Left ventricle myocardium inferior (tissue), 1 donor: ENCODE measurements at regions not wholly inside any gene's neighbourhood (a gene's known extent, or its start where the extent isn't known, plus 50 kb on each side); places are given as distances from the start of the nearest gene placed in this dataset.

ENCODE experiments used
- DNase-seq: peaks from one replicate; pipeline ENCODE4 v3.0.0-alpha.2; 2020
- H3K27ac ChIP-seq: fragments of 200-600 bp; replicated peaks from 2 replicates; pipeline ENCODE4 v1.8.0; 2021
- H3K27me3 ChIP-seq: fragments of 200-600 bp; 2 replicates; pipeline ENCODE4 v1.8.0; 2021; ENCODE audit warnings: low read depth
- H3K36me3 ChIP-seq: fragments of 200-600 bp; 2 replicates; pipeline ENCODE4 v1.8.0; 2021
- H3K4me1 ChIP-seq: fragments of 200-600 bp; 2 replicates; pipeline ENCODE4 v1.8.0; 2021
- H3K4me3 ChIP-seq: fragments of 200-600 bp; 2 replicates; pipeline ENCODE4 v1.8.0; 2021; ENCODE audit warnings: mild to moderate bottlenecking, moderate library complexity
- H3K9me3 ChIP-seq: fragments of 200-600 bp; replicated peaks from 2 replicates; pipeline ENCODE4 v1.8.0; 2021
- intact Hi-C: fragments of 100-400 bp; cut with micrococcal nuclease; formaldehyde crosslinking; loops from one replicate; pipeline ENCODE4 v1.11.0; 2022
- TF ChIP-seq, protein P1 (sequence below): fragments of 200-600 bp; IDR thresholded peaks from 2 replicates; pipeline ENCODE4 v1.8.0; 2021; ENCODE audit warnings: antibody characterized with exemption, mild to moderate bottlenecking, borderline replicate concordance
- donor health status: DM: no; HTN: yes; CAD: no; lungs with severe emphysema.

DNA sequence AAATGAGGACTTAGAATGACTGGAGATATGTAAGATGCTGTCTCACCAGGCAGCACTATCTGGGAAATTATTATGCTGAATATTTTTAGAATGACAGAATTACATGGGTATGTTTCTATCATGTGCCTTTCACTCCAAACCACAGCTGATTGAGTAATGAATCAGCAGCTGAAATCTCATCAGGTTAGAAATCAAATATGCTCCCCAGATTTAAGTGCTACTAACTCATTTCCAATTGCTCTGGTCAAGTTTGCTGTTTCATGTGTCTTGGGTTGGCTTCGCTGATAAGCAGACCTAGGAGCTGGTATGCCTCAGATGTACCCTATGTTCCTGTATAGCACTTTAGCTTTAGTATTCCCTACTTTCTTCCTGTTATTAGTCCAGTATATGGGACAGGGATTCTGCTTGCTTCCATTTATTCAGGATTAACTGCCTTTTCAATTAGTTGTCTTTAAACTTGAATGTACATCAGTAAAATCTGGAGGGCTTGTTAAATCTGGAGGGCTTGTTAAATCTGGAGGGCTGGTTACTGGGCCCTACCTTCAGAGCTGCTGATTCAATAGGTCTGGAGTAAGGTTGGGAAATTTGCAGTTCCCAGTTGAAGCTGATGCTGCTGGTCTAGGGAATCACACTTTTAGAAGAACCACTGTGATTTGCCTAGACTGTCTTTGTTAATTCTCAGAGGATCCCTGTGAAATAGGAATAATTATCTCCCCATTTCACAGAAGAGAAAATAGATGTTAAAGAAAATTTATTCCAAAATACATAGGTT is 172.9 kb downstream of the DKK1 start:
- intact Hi-C loops = loop anchor here (5.0 kb wide), 1 partner anchor 175 kb away; the partner anchor contains the start of gene DKK1
- TF ChIP-seq, protein P1, sequence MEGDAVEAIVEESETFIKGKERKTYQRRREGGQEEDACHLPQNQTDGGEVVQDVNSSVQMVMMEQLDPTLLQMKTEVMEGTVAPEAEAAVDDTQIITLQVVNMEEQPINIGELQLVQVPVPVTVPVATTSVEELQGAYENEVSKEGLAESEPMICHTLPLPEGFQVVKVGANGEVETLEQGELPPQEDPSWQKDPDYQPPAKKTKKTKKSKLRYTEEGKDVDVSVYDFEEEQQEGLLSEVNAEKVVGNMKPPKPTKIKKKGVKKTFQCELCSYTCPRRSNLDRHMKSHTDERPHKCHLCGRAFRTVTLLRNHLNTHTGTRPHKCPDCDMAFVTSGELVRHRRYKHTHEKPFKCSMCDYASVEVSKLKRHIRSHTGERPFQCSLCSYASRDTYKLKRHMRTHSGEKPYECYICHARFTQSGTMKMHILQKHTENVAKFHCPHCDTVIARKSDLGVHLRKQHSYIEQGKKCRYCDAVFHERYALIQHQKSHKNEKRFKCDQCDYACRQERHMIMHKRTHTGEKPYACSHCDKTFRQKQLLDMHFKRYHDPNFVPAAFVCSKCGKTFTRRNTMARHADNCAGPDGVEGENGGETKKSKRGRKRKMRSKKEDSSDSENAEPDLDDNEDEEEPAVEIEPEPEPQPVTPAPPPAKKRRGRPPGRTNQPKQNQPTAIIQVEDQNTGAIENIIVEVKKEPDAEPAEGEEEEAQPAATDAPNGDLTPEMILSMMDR = no peak
- no peak for DNase-seq
- Histone ChIP-seq H3K4me3 (no peak overlapping the region), H3K9me3 (no peaks in the 10 kb centered on the region), H3K36me3 (no peaks in the 10 kb centered on the region), H3K27me3 (no peaks in the 10 kb centered on the region), H3K27ac (no peak overlapping the region), H3K4me1 (no peaks in the 10 kb centered on the region)

DNA sequence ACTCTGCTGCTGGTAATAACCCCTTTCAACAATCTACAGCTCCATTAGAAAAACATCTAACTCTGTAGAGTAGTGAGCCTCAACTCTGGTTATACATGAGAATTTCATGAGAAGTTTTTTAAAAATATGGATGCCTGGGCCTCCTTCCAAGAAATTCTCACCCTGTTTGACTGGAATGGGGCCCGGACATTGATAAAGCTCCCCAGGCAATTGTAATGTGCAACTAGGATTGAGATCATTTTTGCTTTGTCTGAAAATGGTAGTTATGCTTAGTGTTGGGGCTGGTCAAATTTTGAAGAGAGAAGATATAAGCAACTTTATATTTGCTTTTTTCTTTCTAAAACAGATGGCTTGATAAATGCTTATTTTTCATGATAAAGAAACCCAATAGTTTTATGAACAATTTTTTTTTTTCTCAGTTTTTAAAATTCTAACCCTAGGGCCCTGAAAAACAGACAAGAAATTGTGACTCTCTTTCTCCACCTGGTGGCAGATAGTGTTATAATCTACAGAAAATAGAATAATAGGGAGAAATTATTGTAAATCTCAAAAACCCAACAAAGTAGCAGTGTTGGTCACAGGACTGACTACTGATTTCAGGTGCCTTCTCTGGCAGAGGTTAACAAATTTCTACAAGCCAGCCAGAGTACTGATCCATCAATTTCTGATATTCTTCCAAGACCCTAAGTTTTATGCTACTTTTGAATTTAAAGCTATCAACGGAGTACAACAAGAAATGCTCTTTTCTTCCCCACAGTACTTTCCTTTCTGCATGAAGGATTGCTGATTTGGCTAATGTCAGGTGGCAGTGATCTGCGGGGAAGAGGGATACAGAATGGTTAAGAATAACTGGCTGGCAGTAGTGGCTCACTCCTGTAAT is 174.8 kb downstream of the DKK1 start:
- no peak for DNase-seq
- H3K9me3 ChIP-seq = no peaks in the 10 kb centered on the region
- H3K27ac ChIP-seq = no peak overlapping the region
- intact Hi-C loops = loop anchor here (5.0 kb wide), 1 partner anchor 177 kb away; the partner anchor contains the start of gene DKK1
- H3K36me3 ChIP-seq = no peaks in the 10 kb centered on the region
- no peak overlapping the region for H3K4me3 ChIP-seq
- TF ChIP-seq, protein P1 = peak; percentile 67
- no peaks in the 10 kb centered on the region for H3K27me3 ChIP-seq
- no peaks in the 10 kb centered on the region for H3K4me1 ChIP-seq

DNA sequence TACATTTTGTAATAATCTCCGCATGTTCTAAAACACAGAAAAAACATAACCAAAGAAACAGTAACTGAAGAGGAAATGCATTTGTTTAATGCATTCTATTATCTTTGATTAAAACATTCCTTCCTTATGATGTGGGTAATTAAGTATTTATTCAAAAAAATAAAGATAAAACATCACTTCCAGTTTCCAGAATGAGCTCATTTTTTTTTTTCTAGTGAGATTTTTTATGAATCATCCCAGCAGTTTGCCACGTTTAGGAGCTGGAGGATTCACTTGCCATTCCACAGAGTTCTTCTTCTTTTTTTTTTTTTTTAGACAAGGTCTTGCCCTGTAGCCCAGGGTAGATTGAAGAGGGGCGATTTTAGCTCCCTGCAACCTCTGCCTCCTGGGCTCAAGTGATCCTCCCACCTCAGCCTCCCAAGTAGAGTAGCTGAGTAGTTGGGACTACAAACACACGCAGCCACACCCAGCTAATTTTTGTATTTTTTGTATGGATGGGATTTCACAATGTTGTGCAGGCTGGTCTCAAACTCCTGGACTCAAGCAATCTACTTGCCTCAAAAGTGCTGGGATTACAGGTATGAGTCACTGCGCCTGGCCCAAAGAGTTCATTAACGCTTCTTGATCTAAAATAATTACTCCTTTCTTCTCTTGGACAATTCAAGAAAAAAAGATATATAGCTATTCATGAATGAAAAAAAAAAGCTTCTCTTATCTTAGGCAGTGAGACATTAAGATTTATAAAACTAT is 177.3 kb downstream of the DKK1 start:
- no peaks in the 10 kb centered on the region for H3K9me3 ChIP-seq
- no peak for DNase-seq
- intact Hi-C loops = no loop called here
- TF ChIP-seq, protein P1 = no peak
- H3K27me3 ChIP-seq = no peaks in the 10 kb centered on the region
- no peaks in the 10 kb centered on the region for H3K36me3 ChIP-seq
- no peak overlapping the region for H3K27ac ChIP-seq
- no peak overlapping the region for H3K4me3 ChIP-seq
- no peaks in the 10 kb centered on the region for H3K4me1 ChIP-seq

DNA sequence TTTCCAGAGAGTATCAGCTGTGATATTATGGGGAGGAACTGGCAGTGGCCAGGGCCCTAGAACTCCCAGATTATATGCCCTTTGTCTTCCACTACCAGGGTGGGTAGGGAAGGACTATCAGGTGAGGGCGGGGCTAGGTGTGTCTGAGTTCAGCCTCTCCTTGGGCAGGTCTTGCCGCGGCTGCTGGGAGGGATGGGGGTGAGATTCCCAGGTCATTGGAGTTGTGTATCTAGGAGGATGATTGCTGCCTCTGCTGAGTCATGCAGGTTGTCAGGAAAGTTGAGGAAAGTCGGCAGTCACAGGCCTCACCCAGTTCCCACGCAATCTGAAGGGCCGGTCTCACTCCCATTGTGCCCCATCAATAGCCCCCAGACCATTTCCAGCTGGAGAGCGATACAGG is 185.2 kb downstream of the DKK1 start:
- no peaks in the 10 kb centered on the region for H3K36me3 ChIP-seq
- TF ChIP-seq, protein P1 = no peak

DNA sequence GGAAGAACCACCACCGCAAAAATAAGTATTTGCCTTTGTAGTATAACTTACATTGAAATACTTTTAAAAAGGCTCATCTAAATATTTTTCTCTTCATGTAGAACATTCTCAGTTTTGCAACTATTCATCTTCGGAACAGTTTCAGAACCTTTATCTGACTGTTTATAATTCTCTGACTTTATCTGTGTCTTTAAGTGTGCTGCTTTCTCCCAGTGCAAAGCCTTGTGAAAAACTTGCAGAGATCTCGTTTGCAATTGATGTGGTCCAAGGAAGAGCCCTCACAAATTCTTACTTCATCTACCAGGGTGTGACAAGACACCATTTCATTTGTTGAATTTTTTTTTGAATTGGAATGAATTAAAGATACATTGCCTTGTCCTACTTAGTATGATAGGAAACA is 186.4 kb downstream of the DKK1 start:
- H3K27me3 ChIP-seq = no peaks in the 10 kb centered on the region
- H3K4me3 ChIP-seq = no peak overlapping the region
- no peak overlapping the region for H3K27ac ChIP-seq
- no peaks in the 10 kb centered on the region for H3K4me1 ChIP-seq
- intact Hi-C loops = no loop called here
- TF ChIP-seq, protein P1 = no peak
- peaks cover 37% of the 10 kb centered on the region for H3K9me3 ChIP-seq
- H3K36me3 ChIP-seq = no peaks in the 10 kb centered on the region
- DNase-seq = no peak

More for the DNA sequence above, 185.2 kb downstream of the DKK1 start:
- H3K4me3 ChIP-seq = no peak overlapping the region
- no peaks in the 10 kb centered on the region for H3K4me1 ChIP-seq
- intact Hi-C loops = no loop called here
- H3K27me3 ChIP-seq = no peaks in the 10 kb centered on the region
- peaks cover 25% of the 10 kb centered on the region for H3K9me3 ChIP-seq
- no peak overlapping the region for H3K27ac ChIP-seq
- DNase-seq = no peak
